HepG2 (cell line): ENCODE measurements at regions not wholly inside any gene's neighbourhood (a gene's known extent, or its start where the extent isn't known, plus 50 kb on each side); places are given as distances from the start of the nearest gene placed in this dataset.

Experiments
- ATAC-seq: fragments of 200-7000 bp; cut with Tn5 transposase; 3 replicates; pipeline ENCODE4 v1.9.1; 2020; ENCODE audit warnings: mild to moderate bottlenecking, moderate library complexity
- BruUV-seq: library from RNA; stranded (reverse); fragments of 400-500 nt; replicated peaks from 2 replicates; lab custom pipeline; 2021; lab: Mats Ljungman, UMichigan
- CTCF ChIA-PET: fragments of 300-600 bp; formaldehyde crosslinking; extraction: SDS; loops from one replicate; lab custom pipeline; 2021; ENCODE audit warnings: low total read pairs, inconsistent platforms, low intra/inter-chr PET ratio; lab: Yijun Ruan, JAX
- POLR2A ChIA-PET: fragments of 350-600 bp; sonication (Branson Sonifier 250); formaldehyde crosslinking; loops from one replicate; lab custom pipeline; 2020; ENCODE audit warnings: antibody characterized with exemption, inconsistent platforms; lab: Yijun Ruan, JAX
- DNase-seq: peaks from one replicate; pipeline ENCODE4 v3.0.0-alpha.2; 2015; ENCODE audit warnings: low spot score
- FAIRE-seq: peaks from 3 replicates; lab custom pipeline; 2011; peaks lifted over from hg19 to GRCh38; lab: Jason Lieb, UNC
- H2AFZ ChIP-seq: one replicate; pipeline ENCODE4 v1.6.1; 2011; ENCODE audit warnings: low read length, inconsistent platforms
- H3K27ac ChIP-seq: fragments of 300-600 bp; 3 replicates; pipeline ENCODE4 v1.8.0; 2011; ENCODE audit warnings: mixed run types, mild to moderate bottlenecking, mixed read lengths, low read length, inconsistent platforms; ENCODE audit not compliant: insufficient read depth; ENCODE audit errors: extremely low read length
- H3K27me3 ChIP-seq, 2 experiments: fragments of 200-600 bp in 1 of 2; 2 replicates in 1 of 2; 3 replicates in 1 of 2; pipeline versions ENCODE4 v1.6.0 to v1.8.0; 2011; ENCODE audit warnings: low read length in 2 of 2, mild to moderate bottlenecking in 2 of 2, moderate library complexity in 2 of 2, inconsistent platforms in 1 of 2; ENCODE audit not compliant: insufficient read depth in 2 of 2, control insufficient read depth in 1 of 2
- H3K36me3 ChIP-seq, 2 experiments: fragments of 200-600 bp in 1 of 2; replicated peaks in 1 of 2; 2 replicates in 1 of 2; 3 replicates in 1 of 2; pipeline versions ENCODE4 v1.5.1 to v1.8.0; 2011; ENCODE audit warnings: low read length in 2 of 2, inconsistent platforms in 1 of 2; ENCODE audit not compliant: insufficient read depth in 2 of 2, control insufficient read depth in 1 of 2
- H3K4me1 ChIP-seq: 2 replicates; pipeline ENCODE4 v1.5.1; 2012; ENCODE audit warnings: low read length, inconsistent platforms; ENCODE audit not compliant: insufficient read depth
- H3K4me2 ChIP-seq: 2 replicates; pipeline ENCODE4 v1.6.0; 2011; ENCODE audit warnings: low read depth, low read length, inconsistent platforms
- H3K4me3 ChIP-seq, 3 experiments: fragments of 200-600 bp in 1 of 3; sonication (generic), shearing (Covaris generic) in 1 of 3; replicated peaks in 1 of 3; 2 replicates each; pipeline ENCODE4 v1.5.1; 2011 to 2016; ENCODE audit warnings: low read length in 3 of 3, inconsistent platforms in 2 of 3, low read depth in 2 of 3, mild to moderate bottlenecking in 2 of 3, control low read depth in 1 of 3, mixed read lengths in 1 of 3; ENCODE audit not compliant: insufficient read depth in 1 of 3
- H3K79me2 ChIP-seq: one replicate; pipeline ENCODE4 v1.6.1; 2011; ENCODE audit warnings: low read length, inconsistent platforms; ENCODE audit not compliant: insufficient read depth
- H3K9ac ChIP-seq: 2 replicates; pipeline ENCODE4 v1.6.0; 2011; ENCODE audit warnings: mild to moderate bottlenecking, low read depth, low read length, inconsistent platforms; ENCODE audit not compliant: insufficient read depth
- H3K9me3 ChIP-seq: 2 replicates; pipeline ENCODE4 v1.5.1; 2012; ENCODE audit warnings: mild to moderate bottlenecking, low read length
- H4K20me1 ChIP-seq: 2 replicates; pipeline ENCODE4 v1.6.0; 2011; ENCODE audit warnings: inconsistent platforms, mild to moderate bottlenecking, low read length, moderate library complexity; ENCODE audit not compliant: insufficient read depth
- GZF1 ChIP-seq: sonication (generic); formaldehyde crosslinking; IDR thresholded peaks from 2 replicates; pipeline ENCODE4 v1.5.1; 2020; ENCODE audit warnings: mild to moderate bottlenecking, missing genetic modification reagents
- LRRFIP1 ChIP-seq: sonication (generic); formaldehyde crosslinking; conservative IDR thresholded peaks from 2 replicates; pipeline ENCODE4 v1.4.0; 2020; ENCODE audit warnings: missing genetic modification reagents
- NKX3-1 ChIP-seq: sonication (generic); formaldehyde crosslinking; IDR thresholded peaks from 2 replicates; pipeline ENCODE4 v1.5.0; 2020; ENCODE audit warnings: missing genetic modification reagents
- NR1H2 ChIP-seq: sonication (generic); formaldehyde crosslinking; IDR thresholded peaks from 2 replicates; pipeline ENCODE4 v1.8.1; 2022; ENCODE audit warnings: low read depth, missing genetic modification reagents, borderline replicate concordance
- PHF21A ChIP-seq: sonication (generic); formaldehyde crosslinking; IDR thresholded peaks from 2 replicates; pipeline ENCODE4 v1.5.0; 2020; ENCODE audit warnings: mild to moderate bottlenecking, missing genetic modification reagents
- SRSF4 ChIP-seq: fragments of 200-400 bp; formaldehyde crosslinking; IDR thresholded peaks from one replicate; pipeline ENCODE4 v1.6.1; 2018; ENCODE audit warnings: mild to moderate bottlenecking, low read depth, low read length, moderate library complexity; ENCODE audit not compliant: poor library complexity, severe bottlenecking
- SRSF9 ChIP-seq: fragments of 200-400 bp; formaldehyde crosslinking; IDR thresholded peaks from 2 replicates; pipeline ENCODE4 v1.6.1; 2018; ENCODE audit warnings: borderline replicate concordance, mild to moderate bottlenecking, low read depth, low read length; ENCODE audit not compliant: insufficient read depth, poor library complexity, severe bottlenecking
- YEATS2 ChIP-seq: sonication (generic); formaldehyde crosslinking; IDR thresholded peaks from 2 replicates; pipeline ENCODE4 v1.4.0; 2020; ENCODE audit warnings: missing genetic modification reagents, borderline replicate concordance
- ZBTB3 ChIP-seq: sonication (generic); formaldehyde crosslinking; IDR thresholded peaks from 2 replicates; pipeline ENCODE4 v1.4.0; 2020; ENCODE audit warnings: low read depth, mild to moderate bottlenecking, moderate library complexity, missing genetic modification reagents, borderline replicate concordance
- ZNF256 ChIP-seq: sonication (generic); formaldehyde crosslinking; conservative IDR thresholded peaks from 2 replicates; pipeline ENCODE4 v1.4.0; 2020; ENCODE audit warnings: missing genetic modification reagents
- ZNF558 ChIP-seq: sonication (generic); formaldehyde crosslinking; IDR thresholded peaks from 2 replicates; pipeline ENCODE4 v1.9.0; 2022; ENCODE audit warnings: mild to moderate bottlenecking, missing genetic modification reagents, borderline replicate concordance
- ZNF629 ChIP-seq: sonication (generic); formaldehyde crosslinking; conservative IDR thresholded peaks from 2 replicates; pipeline ENCODE4 v1.5.0; 2020; ENCODE audit warnings: missing genetic modification reagents
- ZNF781 ChIP-seq: sonication (generic); formaldehyde crosslinking; IDR thresholded peaks from 2 replicates; pipeline ENCODE4 v1.5.1; 2020; ENCODE audit warnings: borderline replicate concordance, mild to moderate bottlenecking, missing genetic modification reagents; ENCODE audit errors: not compliant biosample characterization
- ZXDC ChIP-seq: sonication (generic); formaldehyde crosslinking; IDR thresholded peaks from 2 replicates; pipeline ENCODE4 v1.5.0; 2020; ENCODE audit warnings: mild to moderate bottlenecking, missing genetic modification reagents
- whole genome bisulfite sequencing: methylation state at CpG from one replicate; pipeline ENCODE4 v1.1.6; 2017; ENCODE audit warnings: low lambda C conversion rate; 5-methylcytosine and 5-hydroxymethylcytosine counted together
- in situ Hi-C: cut with HindIII; loops from 2 replicates; pipeline ENCODE4 v1.10.0; 2017; ENCODE audit warnings: low pct_unique_long_range_greater_than_20kb; ENCODE audit not compliant: extremely low pct_ligation_motif_present
- intact Hi-C: fragments of 100-400 bp; cut with micrococcal nuclease; formaldehyde crosslinking; loops from one replicate; pipeline ENCODE4 v1.10.0; 2022; ENCODE audit not compliant: unreplicated experiment

- Histone ChIP-seq H3K27me3 (no peaks in the 10 kb centered on the region), H3K4me3 (no peak overlapping the region), H3K4me2 (no peak overlapping the region), H3K9me3 (peaks cover 82% of the 10 kb centered on the region), H3K4me1 (no peaks in the 10 kb centered on the region), H2AFZ (no peak overlapping the region), H3K9ac (no peak overlapping the region), H3K79me2 (no peaks in the 10 kb centered on the region), H4K20me1 (no peaks in the 10 kb centered on the region), H3K27ac (no peak overlapping the region), H3K36me3 (no peaks in the 10 kb centered on the region)
- TF ChIP-seq ZNF629 (CRISPR knock-in tag) (no peak), LRRFIP1 (CRISPR knock-in tag) (no peak), ZNF558 (CRISPR knock-in tag) (no peak), GZF1 (CRISPR knock-in tag) (no peak), ZXDC (CRISPR knock-in tag) (no peak), ZNF256 (no peak), PHF21A (CRISPR knock-in tag) (no peak), NKX3-1 (CRISPR knock-in tag) (no peak), NR1H2 (CRISPR knock-in tag) (no peak), YEATS2 (CRISPR knock-in tag) (no peak), SRSF4 (no peak), SRSF9 (no peak), ZNF781 (no peak), ZBTB3 (CRISPR knock-in tag) (no peak)
- ChIA-PET CTCF (no interaction called here), POLR2A (no interaction called here)
- intact Hi-C loops (no loop called here), in situ Hi-C loops (no loop called here)
- DNase-seq (no peak), ATAC-seq (no peak), FAIRE-seq (no peak)
- WGBS = 6% methylated on average over 2 of the region's 2 CpGs
- BruUV-seq = no TSS peak
Measured at GRCh38 chr2:52500561-52500960, 1267.0 kb upstream of the CHAC2 start.
